ENCODE measurements at regions not wholly inside any gene's neighbourhood (a gene's known extent, or its start where the extent isn't known, plus 50 kb on each side); places are given as distances from the start of the nearest gene placed in this dataset.

DNA sequence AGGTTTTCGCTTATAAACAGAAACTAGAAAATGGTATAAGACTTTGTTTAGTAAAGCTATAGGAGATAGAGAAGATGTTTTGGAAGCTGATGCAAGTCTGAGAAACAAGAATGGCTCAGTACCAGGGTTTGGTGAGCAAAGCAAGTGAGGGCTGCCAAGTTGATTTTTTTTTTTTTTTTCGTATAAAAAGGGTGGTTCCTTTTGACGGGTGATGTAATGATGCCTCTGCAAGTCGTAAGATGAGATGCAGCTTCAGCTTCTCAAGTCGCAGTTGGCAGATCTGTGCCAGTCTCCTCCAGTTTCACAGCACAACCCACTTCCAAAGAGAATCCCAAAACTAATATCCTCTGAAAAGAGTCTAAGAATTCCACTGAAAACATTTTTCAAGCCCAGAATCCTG, 252.8 kb upstream of the CDH4 start:
- no peaks in the 10 kb centered on the region for H3K36me3 Mint-ChIP-seq (ENCODE audit: unreplicated experiment)
- no peaks in the 10 kb centered on the region for H3K27me3 Mint-ChIP-seq (ENCODE audit: unreplicated experiment)
- H3K27ac Mint-ChIP-seq (ENCODE audit: unreplicated experiment), result no peak overlapping the region

DNA sequence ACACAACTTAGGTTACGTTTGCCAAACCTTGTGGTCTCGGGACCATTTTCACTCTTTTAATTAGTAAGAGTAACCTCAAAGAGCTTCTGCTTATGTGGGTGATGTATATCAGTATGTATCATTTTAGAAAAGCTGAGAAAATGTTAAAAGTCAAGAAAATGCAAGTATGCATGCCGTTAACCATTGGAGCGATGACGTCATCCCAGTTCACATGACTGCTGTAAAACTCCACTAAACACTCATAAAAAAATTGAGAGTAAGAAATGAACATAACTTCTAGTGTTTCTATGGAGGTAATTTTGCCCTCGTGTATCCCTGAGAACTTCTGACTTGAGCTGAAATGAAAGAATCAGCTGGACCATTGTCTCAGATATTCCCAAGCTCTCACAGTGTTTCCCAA, 250.0 kb upstream of the CDH4 start:
- no peak for TF ChIP-seq CTCF (IDR thresholded peaks at IDR 0.05; ENCODE audit: partially characterized antibody, unreplicated experiment)
- Mint-ChIP-seq H3K4me1 (ENCODE audit: low read depth, unreplicated experiment) (no peaks in the 10 kb centered on the region), H3K4me3 (ENCODE audit: unreplicated experiment) (no peak overlapping the region), H3K27me3 (ENCODE audit: unreplicated experiment) (peaks cover 4% of the 10 kb centered on the region), H3K36me3 (ENCODE audit: unreplicated experiment) (no peaks in the 10 kb centered on the region), H3K9me3 (ENCODE audit: unreplicated experiment) (no peaks in the 10 kb centered on the region), H3K27ac (ENCODE audit: unreplicated experiment) (no peak overlapping the region)
- DNase-seq, result no peak

More for the DNA sequence above, 252.8 kb upstream of the CDH4 start:
- no peak for DNase-seq
- no peak for TF ChIP-seq CTCF (IDR thresholded peaks at IDR 0.05; ENCODE audit: partially characterized antibody, unreplicated experiment)
- Mint-ChIP-seq H3K4me3 (ENCODE audit: unreplicated experiment) (no peak overlapping the region), H3K4me1 (ENCODE audit: low read depth, unreplicated experiment) (no peaks in the 10 kb centered on the region), H3K9me3 (ENCODE audit: unreplicated experiment) (peaks cover under 1% of the 10 kb centered on the region)

- no peak overlapping the region for H3K27ac Mint-ChIP-seq (ENCODE audit: unreplicated experiment)
- H3K36me3 Mint-ChIP-seq (ENCODE audit: unreplicated experiment), result peaks cover 5% of the 10 kb centered on the region
- H3K4me1 Mint-ChIP-seq (ENCODE audit: low read depth, unreplicated experiment), result no peaks in the 10 kb centered on the region
- DNase-seq, result no peak
- peaks cover 6% of the 10 kb centered on the region for H3K9me3 Mint-ChIP-seq (ENCODE audit: unreplicated experiment)
- TF ChIP-seq CTCF (IDR thresholded peaks at IDR 0.05; ENCODE audit: partially characterized antibody, unreplicated experiment), result no peak
- H3K4me3 Mint-ChIP-seq (ENCODE audit: unreplicated experiment), result no peak overlapping the region
- H3K27me3 Mint-ChIP-seq (ENCODE audit: unreplicated experiment), result peaks cover 6% of the 10 kb centered on the region
These were observed 237.6 kb upstream of the CDH4 start for GRCh38 chr20:61014491-61014890.

DNA sequence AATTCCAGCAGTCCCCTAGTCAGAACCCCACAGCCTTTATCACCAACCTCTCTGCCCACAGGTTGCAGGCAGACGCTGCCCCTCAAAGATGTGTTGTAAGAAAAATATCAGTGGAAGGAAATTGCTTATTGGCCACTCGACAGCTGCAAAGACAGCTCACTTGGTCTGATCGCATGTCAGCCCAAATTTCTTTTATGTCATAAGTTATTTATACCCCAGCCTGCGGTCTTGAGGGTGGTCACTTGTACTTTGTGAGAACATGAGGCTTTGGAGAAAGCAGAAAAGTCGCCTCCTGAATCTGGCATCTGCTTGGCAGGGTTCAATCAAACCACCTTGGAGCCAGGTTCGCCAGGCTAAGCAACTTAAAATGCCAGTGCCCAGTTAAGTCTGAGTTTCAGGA, 236.5 kb upstream of the CDH4 start:
- H3K9me3 Mint-ChIP-seq (ENCODE audit: unreplicated experiment), result peaks cover 6% of the 10 kb centered on the region
- H3K4me3 Mint-ChIP-seq (ENCODE audit: unreplicated experiment), result no peak overlapping the region
- H3K36me3 Mint-ChIP-seq (ENCODE audit: unreplicated experiment), result peaks cover 5% of the 10 kb centered on the region
- H3K4me1 Mint-ChIP-seq (ENCODE audit: low read depth, unreplicated experiment), result no peaks in the 10 kb centered on the region
- H3K27me3 Mint-ChIP-seq (ENCODE audit: unreplicated experiment), result peaks cover 6% of the 10 kb centered on the region
- H3K27ac Mint-ChIP-seq (ENCODE audit: unreplicated experiment), result no peak overlapping the region
- DNase-seq, result no peak
- TF ChIP-seq CTCF (IDR thresholded peaks at IDR 0.05; ENCODE audit: partially characterized antibody, unreplicated experiment), result no peak

DNA sequence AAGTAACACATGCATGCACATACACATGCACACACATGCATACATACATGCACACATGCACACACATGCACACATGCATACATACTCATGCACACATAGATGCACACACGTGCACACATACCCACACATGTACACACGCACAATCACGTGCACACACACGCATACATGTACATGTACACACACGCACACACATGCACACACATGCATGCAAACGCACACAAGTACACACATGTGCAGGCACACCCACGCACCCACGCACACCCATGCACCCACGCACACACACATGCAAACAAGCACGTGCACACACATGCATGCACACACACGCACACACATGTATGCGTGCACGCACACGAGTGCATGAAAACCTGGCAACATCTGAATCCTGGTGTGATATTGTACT, 232.7 kb upstream of the CDH4 start:
- Mint-ChIP-seq H3K9me3 (ENCODE audit: unreplicated experiment) (peaks cover 7% of the 10 kb centered on the region), H3K4me1 (ENCODE audit: low read depth, unreplicated experiment) (no peaks in the 10 kb centered on the region), H3K27me3 (ENCODE audit: unreplicated experiment) (peaks cover 6% of the 10 kb centered on the region), H3K27ac (ENCODE audit: unreplicated experiment) (no peak overlapping the region), H3K36me3 (ENCODE audit: unreplicated experiment) (peaks cover 5% of the 10 kb centered on the region), H3K4me3 (ENCODE audit: unreplicated experiment) (no peak overlapping the region)
- no peak for TF ChIP-seq CTCF (IDR thresholded peaks at IDR 0.05; ENCODE audit: partially characterized antibody, unreplicated experiment)
- DNase-seq, result no peak
